NB4 (cell line): ENCODE measurements at regions not wholly inside any gene's neighbourhood (a gene's known extent, or its start where the extent isn't known, plus 50 kb on each side); places are given as distances from the start of the nearest gene placed in this dataset.

Experiments used
- DNase-seq: peaks from one replicate; pipeline ENCODE4 v3.0.0; 2010; ENCODE audit warnings: low read depth
- H3K4me3 ChIP-seq: one replicate; pipeline ENCODE4 v1.5.1; 2011; ENCODE audit warnings: mild to moderate bottlenecking, low read depth, low read length, moderate library complexity
- MYC ChIP-seq: IDR thresholded peaks from 2 replicates; pipeline ENCODE4 v1.6.1; 2011; ENCODE audit warnings: low read depth, low read length
- POLR2A ChIP-seq: IDR thresholded peaks from 2 replicates; pipeline ENCODE4 v1.6.1; 2011; ENCODE audit warnings: mild to moderate bottlenecking; ENCODE audit not compliant: insufficient read length; ENCODE audit errors: extremely low read depth
- TF ChIP-seq, protein P1 (sequence below): IDR thresholded peaks from one replicate; pipeline ENCODE4 v1.5.1; 2012; ENCODE audit warnings: low read depth, low read length
- TF ChIP-seq, protein P2 (sequence below): IDR thresholded peaks from 2 replicates; pipeline ENCODE4 v1.6.1; 2011; ENCODE audit warnings: low read depth, low read length

DNA sequence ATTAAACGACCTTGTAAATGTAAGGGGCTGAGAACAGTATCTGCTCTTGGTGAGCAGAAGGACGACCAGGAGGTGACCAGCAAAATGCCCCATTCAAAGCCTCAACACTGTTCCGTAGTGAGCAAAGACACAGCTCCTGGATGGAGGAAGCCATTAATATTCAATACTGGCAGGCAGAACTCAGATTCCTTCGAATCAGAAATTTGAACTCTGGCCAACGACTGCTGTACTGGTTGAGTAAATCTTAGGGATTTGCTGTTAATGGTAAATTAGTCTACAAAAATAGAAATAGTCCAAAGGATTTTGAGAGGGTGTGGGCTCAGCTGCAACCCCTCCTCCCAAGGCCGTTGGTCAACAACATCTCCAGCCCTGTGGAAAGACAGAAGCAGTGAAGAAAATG lies 130.5 kb upstream of the PFKP start:
- no peak for DNase-seq
- H3K4me3 ChIP-seq = no peak overlapping the region

DNA sequence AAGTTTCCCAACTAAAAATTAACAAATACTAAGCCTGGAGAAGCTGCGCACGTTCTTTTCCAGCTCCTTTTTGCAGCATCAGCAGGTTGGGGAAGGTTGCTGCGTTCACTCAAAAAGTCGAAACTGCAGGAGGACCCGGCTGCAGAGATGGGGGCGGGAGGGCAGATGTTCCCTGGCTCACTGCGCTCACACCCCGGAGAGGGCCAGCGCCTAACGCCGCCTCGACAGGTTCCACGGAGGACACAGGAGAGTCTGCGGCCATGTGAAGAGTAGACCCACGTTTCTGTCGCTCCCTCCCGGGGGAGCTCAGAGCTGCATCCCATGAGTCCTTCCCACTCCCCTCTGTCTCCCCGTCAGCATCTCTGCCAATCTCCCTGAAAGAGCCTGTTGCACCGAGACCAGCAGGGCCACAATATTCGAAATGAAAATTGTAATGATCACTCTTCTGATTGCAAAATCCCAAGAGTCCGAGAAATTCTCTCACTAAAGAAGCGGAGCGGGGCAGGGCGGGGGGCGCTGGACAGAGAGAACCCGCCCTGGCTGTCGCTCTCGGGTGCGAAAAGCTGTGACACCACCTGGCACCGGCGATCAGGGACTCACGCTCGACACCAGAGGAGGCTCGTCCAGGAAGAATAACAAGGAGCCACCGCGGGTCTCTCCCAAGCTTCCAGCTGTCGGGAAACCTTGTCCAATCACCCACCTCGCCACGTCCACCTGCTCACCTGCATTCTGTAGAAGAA lies 131.5 kb upstream of the PFKP start:
- TF ChIP-seq, protein P1, sequence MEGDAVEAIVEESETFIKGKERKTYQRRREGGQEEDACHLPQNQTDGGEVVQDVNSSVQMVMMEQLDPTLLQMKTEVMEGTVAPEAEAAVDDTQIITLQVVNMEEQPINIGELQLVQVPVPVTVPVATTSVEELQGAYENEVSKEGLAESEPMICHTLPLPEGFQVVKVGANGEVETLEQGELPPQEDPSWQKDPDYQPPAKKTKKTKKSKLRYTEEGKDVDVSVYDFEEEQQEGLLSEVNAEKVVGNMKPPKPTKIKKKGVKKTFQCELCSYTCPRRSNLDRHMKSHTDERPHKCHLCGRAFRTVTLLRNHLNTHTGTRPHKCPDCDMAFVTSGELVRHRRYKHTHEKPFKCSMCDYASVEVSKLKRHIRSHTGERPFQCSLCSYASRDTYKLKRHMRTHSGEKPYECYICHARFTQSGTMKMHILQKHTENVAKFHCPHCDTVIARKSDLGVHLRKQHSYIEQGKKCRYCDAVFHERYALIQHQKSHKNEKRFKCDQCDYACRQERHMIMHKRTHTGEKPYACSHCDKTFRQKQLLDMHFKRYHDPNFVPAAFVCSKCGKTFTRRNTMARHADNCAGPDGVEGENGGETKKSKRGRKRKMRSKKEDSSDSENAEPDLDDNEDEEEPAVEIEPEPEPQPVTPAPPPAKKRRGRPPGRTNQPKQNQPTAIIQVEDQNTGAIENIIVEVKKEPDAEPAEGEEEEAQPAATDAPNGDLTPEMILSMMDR = no peak
- TF ChIP-seq, protein P2, sequence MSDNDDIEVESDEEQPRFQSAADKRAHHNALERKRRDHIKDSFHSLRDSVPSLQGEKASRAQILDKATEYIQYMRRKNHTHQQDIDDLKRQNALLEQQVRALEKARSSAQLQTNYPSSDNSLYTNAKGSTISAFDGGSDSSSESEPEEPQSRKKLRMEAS = no peak
- TF ChIP-seq MYC (no peak), POLR2A (no peak)
- H3K4me3 ChIP-seq = no peak overlapping the region
- no peak for DNase-seq

More for the DNA sequence above, 130.5 kb upstream of the PFKP start:
- TF ChIP-seq POLR2A = no peak
- TF ChIP-seq, protein P2 = no peak
- TF ChIP-seq MYC = no peak
- TF ChIP-seq, protein P1 = no peak

DNA sequence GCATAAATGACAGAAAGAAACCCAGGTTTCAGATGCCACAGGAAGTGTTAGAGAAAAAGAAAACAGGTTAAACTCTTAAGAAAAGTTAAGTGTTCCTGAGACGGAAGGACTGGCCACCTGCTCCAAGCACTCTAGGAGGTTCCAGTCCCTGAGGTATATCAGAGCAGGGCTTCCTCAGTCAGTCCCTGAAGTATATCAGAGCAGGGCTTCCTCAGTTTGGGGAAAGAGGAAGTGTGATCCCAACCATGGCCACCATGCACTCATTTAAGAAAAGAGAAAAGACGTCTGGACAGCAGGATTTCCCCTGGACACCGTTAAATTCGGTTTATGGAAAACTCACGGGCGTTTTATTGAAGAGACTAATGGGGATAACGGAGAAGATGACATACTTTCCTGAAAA lies 133.4 kb upstream of the PFKP start:
- DNase-seq = peak; percentile 33
- H3K4me3 ChIP-seq = no peak overlapping the region
- TF ChIP-seq, protein P1 = no peak
- TF ChIP-seq POLR2A = no peak
- TF ChIP-seq, protein P2 = no peak
- TF ChIP-seq MYC = no peak

DNA sequence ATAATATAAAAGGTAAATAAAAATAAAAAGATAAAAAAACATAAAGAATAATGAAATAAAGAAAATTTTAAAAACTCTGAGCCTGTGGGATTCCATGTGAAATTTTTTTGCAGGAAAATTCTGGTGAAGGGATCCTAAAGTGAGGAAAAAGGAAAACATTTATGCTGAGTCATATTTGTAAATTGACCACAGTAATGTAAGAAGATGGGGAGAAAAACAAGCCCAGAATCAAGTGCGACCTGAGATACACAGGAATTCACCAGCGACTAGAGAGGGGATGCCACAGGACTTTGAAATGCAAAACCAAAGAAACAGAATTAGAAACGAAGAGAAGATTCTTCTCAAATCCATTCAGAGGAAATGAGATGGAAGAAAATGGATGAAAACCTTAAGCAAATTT lies 133.8 kb upstream of the PFKP start:
- DNase-seq = no peak
- TF ChIP-seq POLR2A (no peak), MYC (no peak)
- TF ChIP-seq, protein P1 = no peak
- TF ChIP-seq, protein P2 = no peak
- H3K4me3 ChIP-seq = no peak overlapping the region

DNA sequence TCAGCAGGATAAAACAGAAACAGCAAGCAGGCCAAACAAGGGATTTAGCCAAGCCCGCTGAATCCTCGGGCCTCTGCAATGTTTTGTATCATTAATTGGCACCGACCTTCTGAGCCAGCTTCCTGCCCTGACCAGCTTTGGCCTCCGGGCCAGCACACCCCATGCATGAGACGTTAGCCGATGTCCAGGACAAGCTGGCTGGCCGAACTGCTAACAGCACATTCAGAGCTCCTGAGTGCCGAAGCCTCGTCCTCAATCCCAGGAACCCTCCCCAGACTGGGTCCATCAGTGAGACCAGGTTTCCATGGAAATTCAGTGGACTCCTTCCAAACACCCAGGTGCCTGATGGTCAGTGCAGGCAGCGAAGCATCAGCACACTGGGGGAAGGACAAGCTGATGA lies 134.3 kb upstream of the PFKP start:
- no peak for DNase-seq
- H3K4me3 ChIP-seq = no peak overlapping the region
- TF ChIP-seq, protein P1 = no peak
- TF ChIP-seq, protein P2 = no peak
- TF ChIP-seq MYC (no peak), POLR2A (no peak)
